HEK293 (cell line): ENCODE measurements at regions not wholly inside any gene's neighbourhood (a gene's known extent, or its start where the extent isn't known, plus 50 kb on each side); places are given as distances from the start of the nearest gene placed in this dataset.

Source experiments
- CTCF ChIA-PET: fragments of 350-600 bp; formaldehyde crosslinking; extraction: SDS; loops from one replicate; lab custom pipeline; 2021; ENCODE audit warnings: antibody characterized with exemption; lab: Yijun Ruan, JAX
- POLR2A ChIA-PET: fragments of 300-600 bp; formaldehyde crosslinking; extraction: SDS; loops from one replicate; lab custom pipeline; 2020; ENCODE audit warnings: antibody characterized with exemption, inconsistent platforms; lab: Yijun Ruan, JAX
- H3K27ac ChIP-seq: fragments of 200-500 bp; sonication (Bioruptor generic); 2 replicates; pipeline ENCODE4 v1.5.1; 2014; ENCODE audit warnings: low read depth, low read length, control low read depth, inconsistent platforms; ENCODE audit errors: extremely low read depth
- H3K36me3 ChIP-seq, 2 experiments: fragments of 200-500 bp in 1 of 2; sonication (Bioruptor generic) in 1 of 2; 1 replicate in 1 of 2; 2 replicates in 1 of 2; pipeline ENCODE4 v1.5.1; 2014 to 2017; ENCODE audit warnings: inconsistent platforms in 2 of 2, low read length in 2 of 2; ENCODE audit not compliant: control insufficient read depth in 2 of 2, insufficient read depth in 1 of 2
- H3K4me1 ChIP-seq: fragments of 200-500 bp; sonication (Bioruptor generic); 2 replicates; pipeline ENCODE4 v1.5.1; 2014; ENCODE audit warnings: mild to moderate bottlenecking, low read length, inconsistent platforms; ENCODE audit not compliant: control insufficient read depth, insufficient read depth
- H3K4me3 ChIP-seq: 2 replicates; pipeline ENCODE4 v1.5.1; 2011; ENCODE audit warnings: low read depth, mild to moderate bottlenecking, control low read depth, low read length, moderate library complexity
- H3K9me3 ChIP-seq: fragments of 200-500 bp; sonication (Bioruptor generic); 2 replicates; pipeline ENCODE4 v1.5.1; 2014; ENCODE audit warnings: low read depth, low read length, inconsistent platforms; ENCODE audit not compliant: control insufficient read depth, insufficient read depth
- HIC1 ChIP-seq: fragments of 450-650 bp; formaldehyde crosslinking; IDR thresholded peaks from 2 replicates; pipeline ENCODE4 v1.5.1; 2016; ENCODE audit warnings: missing biosample characterization, missing genetic modification characterization
- HOXD13 ChIP-seq: sonication (generic); formaldehyde crosslinking; IDR thresholded peaks from 2 replicates; pipeline ENCODE4 v1.8.0; 2022; ENCODE audit warnings: missing genetic modification reagents, borderline replicate concordance
- PRDM1 ChIP-seq: fragments of 450-650 bp; formaldehyde crosslinking; IDR thresholded peaks from 2 replicates; pipeline ENCODE4; 2016; ENCODE audit warnings: missing biosample characterization, missing genetic modification characterization
- SP7 ChIP-seq: fragments of 450-650 bp; formaldehyde crosslinking; IDR thresholded peaks from 2 replicates; pipeline ENCODE4 v1.5.1; 2016; ENCODE audit warnings: missing biosample characterization, missing genetic modification characterization
- ZNF112 ChIP-seq: fragments of 450-650 bp; formaldehyde crosslinking; IDR thresholded peaks from 2 replicates; pipeline ENCODE4 v1.5.0; 2017; ENCODE audit warnings: missing biosample characterization, missing genetic modification characterization
- ZNF121 ChIP-seq: fragments of 450-650 bp; formaldehyde crosslinking; IDR thresholded peaks from 2 replicates; pipeline ENCODE4 v1.5.1; 2016; ENCODE audit warnings: missing biosample characterization, missing genetic modification characterization
- ZNF184 ChIP-seq: fragments of 450-650 bp; IDR thresholded peaks from 2 replicates; pipeline ENCODE4 v1.5.1; 2018; ENCODE audit warnings: missing biosample characterization, mild to moderate bottlenecking, missing genetic modification characterization
- ZNF416 ChIP-seq: fragments of 450-650 bp; formaldehyde crosslinking; IDR thresholded peaks from 2 replicates; pipeline ENCODE4 v1.5.1; 2016; ENCODE audit warnings: missing biosample characterization, missing genetic modification characterization
- ZNF548 ChIP-seq: fragments of 450-650 bp; formaldehyde crosslinking; IDR thresholded peaks from 2 replicates; pipeline ENCODE4 v1.5.1; 2016; ENCODE audit warnings: missing biosample characterization, missing genetic modification characterization
- ZNF610 ChIP-seq: fragments of 450-650 bp; formaldehyde crosslinking; IDR thresholded peaks from 2 replicates; pipeline ENCODE4 v1.5.1; 2016; ENCODE audit warnings: missing biosample characterization, missing genetic modification characterization, borderline replicate concordance
- ZNF623 ChIP-seq: fragments of 450-650 bp; formaldehyde crosslinking; IDR thresholded peaks from 2 replicates; pipeline ENCODE4 v1.5.1; 2016; ENCODE audit warnings: missing biosample characterization, missing genetic modification characterization
- ZNF654 ChIP-seq: fragments of 450-650 bp; formaldehyde crosslinking; IDR thresholded peaks from 2 replicates; pipeline ENCODE4 v1.5.1; 2016; ENCODE audit warnings: low read depth, missing biosample characterization, missing genetic modification characterization
- ZNF677 ChIP-seq: fragments of 450-650 bp; IDR thresholded peaks from 2 replicates; pipeline ENCODE4 v1.5.0; 2018; ENCODE audit warnings: missing biosample characterization, mild to moderate bottlenecking, missing genetic modification characterization, moderate library complexity
- ZNF692 ChIP-seq: fragments of 450-650 bp; formaldehyde crosslinking; IDR thresholded peaks from 2 replicates; pipeline ENCODE4 v1.5.1; 2016; ENCODE audit warnings: missing biosample characterization, missing genetic modification characterization
- TF ChIP-seq, protein P1 (sequence below): fragments of 450-650 bp; formaldehyde crosslinking; IDR thresholded peaks from 2 replicates; pipeline ENCODE4 v1.5.1; 2016; ENCODE audit warnings: missing biosample characterization, missing genetic modification characterization
- TF ChIP-seq, protein P2 (sequence below): fragments of 450-650 bp; formaldehyde crosslinking; IDR thresholded peaks from 2 replicates; pipeline ENCODE4 v1.5.1; 2016; ENCODE audit warnings: missing biosample characterization, missing genetic modification characterization, low read depth

DNA sequence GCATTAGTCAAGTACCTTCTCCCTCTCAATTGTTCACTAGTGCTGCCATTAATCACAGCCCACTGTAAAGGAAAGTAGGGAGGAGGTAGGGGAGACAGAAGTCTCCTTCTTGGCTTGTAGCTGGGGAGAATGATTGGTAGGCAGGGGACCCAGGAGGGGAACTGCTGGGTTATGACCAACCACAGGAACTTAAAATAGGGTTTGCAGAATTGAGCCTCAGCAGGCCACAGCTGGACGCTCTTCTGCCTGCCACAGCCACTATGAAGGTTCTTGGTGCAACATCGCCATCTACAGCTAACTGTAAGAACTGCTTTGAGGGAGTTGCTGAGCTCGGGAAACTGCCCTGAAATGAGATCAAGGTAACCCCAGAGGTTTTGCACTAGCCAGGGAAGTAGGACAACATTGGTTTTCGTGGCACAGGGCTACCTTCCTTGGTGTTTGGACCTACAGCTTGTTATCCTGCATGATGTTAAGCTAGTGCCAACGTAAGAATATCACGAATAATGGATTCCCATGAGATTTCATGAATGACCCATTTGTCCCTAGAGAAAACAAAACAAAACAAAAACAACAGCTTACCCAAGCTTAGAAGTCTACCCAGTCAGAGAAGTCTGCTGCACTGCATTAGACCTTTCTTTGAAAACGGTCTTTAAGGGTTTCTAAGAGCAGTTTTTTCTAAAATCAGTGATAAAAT lies 787.1 kb upstream of the API5 start:
- ChIA-PET POLR2A (no interaction called here), CTCF (interaction anchor here (0.5 to 1.6 kb wide), 11 partner anchors 11 to 1626 kb away, joined by 3 to 15 read pairs (median 3); no protein-coding TSS in a partner anchor)
- no peaks in the 10 kb centered on the region for H3K9me3 ChIP-seq
- H3K36me3 ChIP-seq = no peaks in the 10 kb centered on the region
- H3K4me1 ChIP-seq = no peaks in the 10 kb centered on the region
- no peak overlapping the region for H3K4me3 ChIP-seq
- no peak overlapping the region for H3K27ac ChIP-seq
- no peak for TF ChIP-seq ZNF610 (tag by site-specific recombination)
- no peak for TF ChIP-seq ZNF112 (tag by site-specific recombination)
- no peak for TF ChIP-seq ZNF623 (tag by site-specific recombination)
- TF ChIP-seq, protein P1, sequence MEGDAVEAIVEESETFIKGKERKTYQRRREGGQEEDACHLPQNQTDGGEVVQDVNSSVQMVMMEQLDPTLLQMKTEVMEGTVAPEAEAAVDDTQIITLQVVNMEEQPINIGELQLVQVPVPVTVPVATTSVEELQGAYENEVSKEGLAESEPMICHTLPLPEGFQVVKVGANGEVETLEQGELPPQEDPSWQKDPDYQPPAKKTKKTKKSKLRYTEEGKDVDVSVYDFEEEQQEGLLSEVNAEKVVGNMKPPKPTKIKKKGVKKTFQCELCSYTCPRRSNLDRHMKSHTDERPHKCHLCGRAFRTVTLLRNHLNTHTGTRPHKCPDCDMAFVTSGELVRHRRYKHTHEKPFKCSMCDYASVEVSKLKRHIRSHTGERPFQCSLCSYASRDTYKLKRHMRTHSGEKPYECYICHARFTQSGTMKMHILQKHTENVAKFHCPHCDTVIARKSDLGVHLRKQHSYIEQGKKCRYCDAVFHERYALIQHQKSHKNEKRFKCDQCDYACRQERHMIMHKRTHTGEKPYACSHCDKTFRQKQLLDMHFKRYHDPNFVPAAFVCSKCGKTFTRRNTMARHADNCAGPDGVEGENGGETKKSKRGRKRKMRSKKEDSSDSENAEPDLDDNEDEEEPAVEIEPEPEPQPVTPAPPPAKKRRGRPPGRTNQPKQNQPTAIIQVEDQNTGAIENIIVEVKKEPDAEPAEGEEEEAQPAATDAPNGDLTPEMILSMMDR (tag by site-specific recombination) = peak; percentile 28; the same call in 1 of the 2 replicates
- TF ChIP-seq ZNF654 (tag by site-specific recombination) = peak; percentile 71
- no peak for TF ChIP-seq ZNF416

DNA sequence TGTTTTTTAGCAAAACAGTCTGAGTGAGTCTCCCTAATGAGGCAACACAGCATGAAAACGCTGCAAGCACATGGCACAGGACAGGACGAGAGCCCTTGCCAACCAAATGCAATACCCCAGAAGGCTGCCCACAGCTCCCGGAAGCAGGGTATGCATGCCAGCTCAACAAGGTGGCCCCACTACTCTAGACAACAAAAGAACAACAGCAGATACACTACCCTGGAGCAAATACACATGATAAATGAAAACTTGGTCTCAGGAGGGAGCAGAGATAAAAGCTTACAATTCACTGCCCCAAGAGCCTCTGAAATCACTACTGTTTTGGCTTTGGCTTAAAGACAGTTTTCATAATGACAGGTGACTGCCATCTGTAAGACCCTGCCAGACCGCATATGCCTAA lies 785.4 kb upstream of the API5 start:
- H3K4me1 ChIP-seq = no peaks in the 10 kb centered on the region
- ChIA-PET POLR2A (no interaction called here), CTCF (no interaction called here)
- H3K4me3 ChIP-seq = no peak overlapping the region
- H3K36me3 ChIP-seq = no peaks in the 10 kb centered on the region
- H3K9me3 ChIP-seq = no peaks in the 10 kb centered on the region
- TF ChIP-seq PRDM1 (no peak), ZNF548 (tag by site-specific recombination) (no peak), ZNF121 (tag by site-specific recombination) (no peak), ZNF184 (tag by site-specific recombination) (no peak), HIC1 (tag by site-specific recombination) (no peak), SP7 (no peak), HOXD13 (CRISPR knock-in tag) (no peak), ZNF692 (tag by site-specific recombination) (no peak), ZNF677 (no peak)
- TF ChIP-seq, protein P2, sequence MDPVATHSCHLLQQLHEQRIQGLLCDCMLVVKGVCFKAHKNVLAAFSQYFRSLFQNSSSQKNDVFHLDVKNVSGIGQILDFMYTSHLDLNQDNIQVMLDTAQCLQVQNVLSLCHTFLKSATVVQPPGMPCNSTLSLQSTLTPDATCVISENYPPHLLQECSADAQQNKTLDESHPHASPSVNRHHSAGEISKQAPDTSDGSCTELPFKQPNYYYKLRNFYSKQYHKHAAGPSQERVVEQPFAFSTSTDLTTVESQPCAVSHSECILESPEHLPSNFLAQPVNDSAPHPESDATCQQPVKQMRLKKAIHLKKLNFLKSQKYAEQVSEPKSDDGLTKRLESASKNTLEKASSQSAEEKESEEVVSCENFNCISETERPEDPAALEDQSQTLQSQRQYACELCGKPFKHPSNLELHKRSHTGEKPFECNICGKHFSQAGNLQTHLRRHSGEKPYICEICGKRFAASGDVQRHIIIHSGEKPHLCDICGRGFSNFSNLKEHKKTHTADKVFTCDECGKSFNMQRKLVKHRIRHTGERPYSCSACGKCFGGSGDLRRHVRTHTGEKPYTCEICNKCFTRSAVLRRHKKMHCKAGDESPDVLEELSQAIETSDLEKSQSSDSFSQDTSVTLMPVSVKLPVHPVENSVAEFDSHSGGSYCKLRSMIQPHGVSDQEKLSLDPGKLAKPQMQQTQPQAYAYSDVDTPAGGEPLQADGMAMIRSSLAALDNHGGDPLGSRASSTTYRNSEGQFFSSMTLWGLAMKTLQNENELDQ (tag by site-specific recombination) = no peak
- H3K27ac ChIP-seq = no peak overlapping the region
